Endothelial cell of hepatic sinusoid (primary cell): ENCODE measurements at regions not wholly inside any gene's neighbourhood (a gene's known extent, or its start where the extent isn't known, plus 50 kb on each side); places are given as distances from the start of the nearest gene placed in this dataset.
"Not testable (repeated sequence)": the region's sequence is repeated elsewhere in the genome, so short reads cannot be mapped to it uniquely, and the experiment has no call there.

Experiments used
- in situ Hi-C: cut with HindIII; loops from 2 replicates; pipeline ENCODE4 v1.10.0; 2017; ENCODE audit warnings: low sequenced_read_pairs

- in situ Hi-C loops = no loop called here
These were observed 1127.0 kb upstream of the CRIM1 start for GRCh38 chr2:35228584-35228983.

DNA sequence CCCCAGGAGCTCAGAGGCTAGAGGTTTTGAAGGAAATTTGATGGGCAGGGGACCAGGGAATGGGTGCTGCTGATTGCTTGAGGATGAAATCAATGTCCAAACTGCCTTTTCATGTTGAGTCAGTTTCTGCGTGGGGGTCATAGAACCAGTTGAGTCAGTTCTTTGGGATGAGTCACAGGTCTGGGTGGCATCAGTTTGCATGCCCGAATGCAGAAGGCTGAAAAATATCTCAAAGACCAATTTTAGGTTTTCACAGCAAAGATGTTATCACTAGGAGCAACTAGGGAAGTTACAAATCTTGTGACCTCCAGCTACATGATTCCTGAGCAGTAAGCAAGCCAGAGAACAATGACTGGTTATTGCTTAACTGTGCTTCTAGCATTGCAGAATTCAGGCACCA, 1135.1 kb upstream of the CRIM1 start:
- in situ Hi-C loops = no loop called here

GRCh38 chr2:35204881-35205280, 1150.7 kb upstream of the CRIM1 start:
- in situ Hi-C loops = no loop called here

- in situ Hi-C loops = no loop called here
These were observed 1151.3 kb upstream of the CRIM1 start for GRCh38 chr2:35204323-35204722.

- in situ Hi-C loops = no loop called here
These were observed 1156.3 kb upstream of the CRIM1 start for GRCh38 chr2:35199298-35199697.

GRCh38 chr2:35185861-35186412, 1169.6 kb upstream of the CRIM1 start:
- in situ Hi-C loops = no loop called here

- in situ Hi-C loops = no loop called here
These were observed 1171.1 kb upstream of the CRIM1 start for GRCh38 chr2:35184471-35184870.

DNA sequence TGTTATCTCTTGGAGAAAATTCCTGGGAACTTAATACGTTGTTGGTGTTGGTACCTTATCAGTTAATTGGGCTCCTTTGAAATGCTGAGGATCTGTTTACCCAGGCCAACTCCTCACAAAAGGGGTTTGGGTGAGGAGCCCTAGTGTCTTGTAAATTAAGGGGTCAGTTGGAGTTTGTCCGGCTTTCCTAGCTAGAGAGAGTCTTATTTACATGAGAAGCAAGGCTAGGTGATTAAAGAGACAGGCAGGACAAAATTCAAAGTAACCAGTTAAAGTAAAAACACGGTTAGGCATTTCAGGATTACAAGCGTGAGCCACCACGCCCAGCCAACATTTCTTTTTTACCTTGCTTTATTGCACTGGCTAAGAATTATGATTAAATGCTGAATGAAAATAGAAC, 1178.9 kb upstream of the CRIM1 start:
- in situ Hi-C loops = not testable (repeated sequence)

GRCh38 chr2:35174845-35175244, 1180.7 kb upstream of the CRIM1 start:
- in situ Hi-C loops = no loop called here

GRCh38 chr2:35172687-35173086, 1182.9 kb upstream of the CRIM1 start:
- in situ Hi-C loops = no loop called here

DNA sequence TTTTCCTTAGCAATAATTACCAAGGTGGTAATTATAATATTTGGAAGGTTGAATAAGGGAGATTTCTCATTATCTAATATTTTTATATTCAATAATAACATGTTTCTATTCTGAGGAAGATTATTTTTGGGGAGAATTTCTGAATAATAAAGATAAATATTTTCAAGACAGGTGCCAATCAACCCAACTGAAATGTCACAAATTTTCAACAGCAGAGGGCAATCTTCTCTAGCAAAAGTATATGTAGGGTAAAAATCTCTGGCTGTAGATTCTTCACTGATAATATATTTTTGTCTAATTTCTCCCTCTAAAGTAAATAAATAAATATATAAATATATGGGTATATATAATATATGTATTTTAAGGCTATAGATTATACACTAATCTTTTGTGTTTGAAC, 1187.2 kb upstream of the CRIM1 start:
- in situ Hi-C loops = no loop called here

DNA sequence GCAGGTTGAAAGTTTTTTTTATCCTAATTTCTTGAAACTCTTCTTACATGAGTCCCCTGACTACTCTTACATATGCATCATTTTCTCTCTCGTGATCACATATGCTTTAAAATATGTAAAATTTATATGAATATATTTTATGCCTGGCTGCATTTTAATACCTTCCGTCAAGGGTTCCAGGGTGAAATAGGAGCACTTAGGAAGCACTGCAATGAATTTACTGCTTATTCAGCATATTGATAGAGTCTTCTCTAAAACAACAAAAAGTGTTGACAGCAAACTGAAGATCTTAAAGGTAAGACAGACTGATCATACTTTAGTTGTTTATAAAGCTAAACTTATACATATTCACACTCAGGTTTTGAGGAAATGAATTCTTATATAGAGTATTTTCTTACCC, 1191.6 kb upstream of the CRIM1 start:
- in situ Hi-C loops = no loop called here

- in situ Hi-C loops = no loop called here
These were observed 1194.7 kb upstream of the CRIM1 start for GRCh38 chr2:35160871-35161270.

- in situ Hi-C loops = no loop called here
These were observed 1229.7 kb upstream of the CRIM1 start for GRCh38 chr2:35125871-35126270.

- in situ Hi-C loops = no loop called here
These were observed 1230.3 kb upstream of the CRIM1 start for GRCh38 chr2:35125278-35125677.

DNA sequence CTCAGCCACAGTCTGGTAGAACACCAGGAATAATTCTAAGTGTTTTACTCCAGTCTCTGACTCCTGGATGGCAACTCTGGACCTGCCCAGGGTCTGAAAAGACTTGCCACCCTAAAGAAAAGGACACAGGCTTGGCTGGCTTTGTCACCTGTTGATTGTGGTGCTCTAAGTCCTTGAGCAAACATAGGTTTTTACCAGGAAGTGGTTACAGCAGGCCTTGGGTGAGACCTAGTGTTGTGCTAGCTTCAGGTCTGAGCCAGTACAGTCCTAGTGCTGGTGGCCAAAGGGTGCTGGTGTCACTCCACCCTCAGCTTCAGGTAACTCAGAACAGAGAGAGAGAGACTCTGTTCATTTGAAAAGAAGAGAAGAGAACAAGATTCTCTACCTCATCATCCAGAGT, 1239.4 kb upstream of the CRIM1 start:
- in situ Hi-C loops = no loop called here

- in situ Hi-C loops = no loop called here
These were observed 1240.8 kb upstream of the CRIM1 start for GRCh38 chr2:35114765-35115164.

- in situ Hi-C loops = not testable (repeated sequence)
These were observed 1243.2 kb upstream of the CRIM1 start for GRCh38 chr2:35112367-35112766.

- in situ Hi-C loops = no loop called here
These were observed 1251.3 kb upstream of the CRIM1 start for GRCh38 chr2:35104309-35104708.

DNA sequence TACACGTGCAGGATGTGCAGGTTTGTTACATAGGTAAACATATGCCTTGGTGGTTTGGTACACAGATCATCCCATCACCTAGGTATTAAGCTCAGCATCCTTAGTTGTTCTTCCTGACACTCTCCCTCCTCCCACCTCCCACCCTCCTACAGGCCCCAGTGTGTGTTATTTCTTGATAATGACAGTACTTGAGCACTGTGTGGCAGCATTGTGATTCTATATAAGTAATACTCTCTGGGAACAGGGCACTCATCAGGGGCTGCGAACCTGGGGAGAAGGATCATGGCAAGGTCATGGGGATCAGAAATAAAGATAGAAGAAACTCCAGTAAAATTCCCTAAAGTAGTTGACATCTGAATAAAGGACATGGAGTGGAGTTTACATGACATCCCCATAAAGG, 1256.2 kb upstream of the CRIM1 start:
- in situ Hi-C loops = no loop called here

- in situ Hi-C loops = no loop called here
These were observed 1273.5 kb upstream of the CRIM1 start for GRCh38 chr2:35082072-35082471.

DNA sequence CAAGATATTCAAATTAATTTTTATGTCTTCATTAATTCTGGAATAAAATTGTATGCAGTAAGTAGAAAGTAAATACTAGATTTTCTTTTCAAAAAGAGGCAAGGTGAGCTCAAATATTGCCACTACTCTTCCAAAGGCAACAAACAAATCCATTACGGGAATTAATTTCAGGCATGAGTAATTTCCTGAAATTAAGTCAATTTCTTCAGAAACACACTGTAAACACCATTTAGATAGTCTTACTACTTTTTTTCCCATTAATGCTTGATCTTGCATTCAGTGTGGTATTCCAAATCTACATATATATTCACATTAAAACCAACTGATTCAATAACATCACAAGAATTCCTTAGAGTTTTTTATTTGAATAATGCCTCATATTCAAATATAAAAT, 1274.0 kb upstream of the CRIM1 start:
- in situ Hi-C loops = no loop called here

DNA sequence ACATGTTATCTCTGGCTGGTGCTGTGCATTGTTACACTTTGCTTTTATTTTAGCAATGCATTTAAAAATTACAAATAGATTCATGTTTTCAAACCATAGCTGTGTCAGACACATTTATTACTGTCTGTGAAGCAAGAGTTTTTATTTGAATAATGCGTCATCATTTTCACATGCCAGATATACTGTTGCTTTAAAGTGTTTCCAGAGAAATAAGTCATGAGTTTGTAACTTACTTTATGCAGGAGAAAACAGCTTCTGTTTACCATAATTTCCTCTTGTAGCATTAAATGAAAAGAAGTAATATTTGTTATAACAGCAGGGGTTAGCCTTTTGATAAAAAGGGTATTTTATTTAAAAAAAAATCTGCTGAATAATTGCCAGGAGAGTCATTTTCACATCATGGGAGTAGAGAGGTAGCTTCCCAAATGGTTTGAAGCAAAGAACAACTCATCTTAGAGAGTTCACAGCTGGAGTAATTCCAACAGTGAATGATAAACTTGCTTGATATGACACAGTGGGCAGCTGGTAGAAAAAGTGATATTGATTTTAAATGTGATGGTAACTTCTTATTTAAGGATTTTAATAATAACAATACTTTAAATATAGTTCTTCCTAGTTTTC, 1274.5 kb upstream of the CRIM1 start:
- in situ Hi-C loops = no loop called here
